Thyroid gland (tissue), 4 donors: ENCODE measurements at regions not wholly inside any gene's neighbourhood (a gene's known extent, or its start where the extent isn't known, plus 50 kb on each side); places are given as distances from the start of the nearest gene placed in this dataset.
"Not testable (repeated sequence)": the region's sequence is repeated elsewhere in the genome, so short reads cannot be mapped to it uniquely, and the experiment has no call there.

ENCODE experiments used
- CTCF ChIP-seq, 6 experiments: fragments of 200-600 bp in 3 of 6; fragments of 450-650 bp in 3 of 6; sonication (generic) in 3 of 6; IDR thresholded peaks; one replicate each; pipeline ENCODE4 v1.5.1; 2016 to 2019; ENCODE audit warnings: antibody characterized with exemption in 6 of 6, mild to moderate bottlenecking in 2 of 6, inconsistent platforms in 1 of 6, moderate library complexity in 1 of 6
- POLR2A ChIP-seq, 2 donors: fragments of 450-650 bp; IDR thresholded peaks; one replicate each; pipeline ENCODE4 v1.6.1; 2017; ENCODE audit warnings: antibody characterized with exemption in 2 of 2, mild to moderate bottlenecking in 2 of 2, moderate library complexity in 1 of 2

- not testable (repeated sequence) for TF ChIP-seq CTCF, POLR2A (IDR thresholded peaks at IDR 0.05)
Measured at GRCh38 chr1:234807705-234808104, 197.7 kb upstream of the IRF2BP2 start.
